GOT3 (cell line): ENCODE measurements at regions not wholly inside any gene's neighbourhood (a gene's known extent, or its start where the extent isn't known, plus 50 kb on each side); places are given as distances from the start of the nearest gene placed in this dataset.
"Not testable (repeated sequence)": the region's sequence is repeated elsewhere in the genome, so short reads cannot be mapped to it uniquely, and the experiment has no call there.

Experiments used
- DNase-seq: peaks from one replicate; lab custom pipeline; 2025; ENCODE audit warnings: mixed read lengths; lab: John Stamatoyannopoulos, UW

- DNase-seq, result no peak
Measured at GRCh38 chr19:13712767-13713201, 51.5 kb upstream of the MRI1 start.

GRCh38 chr19:13707915-13708314, 56.4 kb upstream of the MRI1 start:
- DNase-seq, result no peak

DNA sequence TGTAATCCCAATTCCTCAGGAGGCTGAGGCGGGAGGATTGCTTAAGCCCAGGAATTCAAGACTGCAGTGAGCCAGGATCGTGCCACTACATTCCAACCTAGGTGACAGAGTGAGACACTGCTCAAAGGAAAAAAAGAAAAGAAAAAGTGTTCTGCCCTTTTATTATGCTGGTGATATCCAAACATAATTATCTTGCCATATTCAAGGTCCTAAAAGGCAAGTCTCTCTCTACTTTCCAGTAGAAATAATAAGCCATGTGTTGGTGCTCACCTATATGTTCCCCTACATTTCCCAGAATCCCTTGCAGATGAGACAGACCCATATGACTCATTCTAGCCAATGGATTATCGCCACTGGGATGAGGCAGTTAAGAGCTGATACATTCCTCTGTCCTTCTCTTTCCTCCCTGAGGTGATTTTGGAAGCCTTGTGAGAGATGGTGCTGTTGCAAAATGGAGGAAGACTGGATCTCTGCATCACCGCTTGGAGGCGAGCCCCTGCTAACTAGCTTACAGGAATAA, 58.3 kb upstream of the MRI1 start:
- no peak for DNase-seq

GRCh38 chr19:13705201-13705600, 59.1 kb upstream of the MRI1 start:
- DNase-seq, result no peak

DNA sequence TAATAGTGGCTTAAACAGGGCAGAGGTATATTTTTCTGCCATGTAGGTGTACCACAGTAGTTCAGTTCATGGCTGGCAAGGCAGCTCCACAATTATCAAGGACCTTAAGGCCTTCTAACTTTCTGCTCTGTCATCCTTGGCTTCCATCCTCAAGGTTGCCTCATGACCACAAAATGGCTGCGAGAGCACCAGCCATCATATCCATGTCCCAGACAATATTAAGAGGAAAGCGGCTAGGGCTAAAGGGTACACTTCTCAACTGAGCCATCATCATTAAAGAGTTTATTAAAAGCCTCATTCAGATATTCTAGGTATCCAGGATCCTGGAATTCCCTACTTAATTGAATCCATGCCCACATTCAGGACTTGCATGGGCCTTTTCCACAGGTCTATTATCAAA, 62.7 kb upstream of the MRI1 start:
- DNase-seq, result no peak

DNA sequence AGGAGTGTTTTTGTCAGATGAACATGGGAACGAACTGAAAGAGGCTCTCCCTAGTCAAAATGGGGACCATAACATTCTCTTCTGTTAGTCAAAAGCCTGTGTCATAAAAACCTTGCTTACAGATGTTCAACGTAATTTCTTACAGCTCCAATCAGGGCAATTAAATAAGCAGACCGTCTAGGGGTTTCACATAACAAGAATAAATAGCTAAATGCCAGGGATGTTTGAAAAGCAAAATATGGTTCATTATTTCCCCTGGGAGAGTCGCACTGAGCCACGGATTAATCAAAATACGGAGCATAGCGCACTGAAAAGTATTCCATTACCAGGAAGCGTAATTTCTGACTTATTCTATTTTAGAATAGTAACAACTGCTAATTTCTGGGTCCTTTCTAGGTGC, 63.7 kb upstream of the MRI1 start:
- no peak for DNase-seq

GRCh38 chr19:13699786-13700185, 64.5 kb upstream of the MRI1 start:
- no peak for DNase-seq

DNA sequence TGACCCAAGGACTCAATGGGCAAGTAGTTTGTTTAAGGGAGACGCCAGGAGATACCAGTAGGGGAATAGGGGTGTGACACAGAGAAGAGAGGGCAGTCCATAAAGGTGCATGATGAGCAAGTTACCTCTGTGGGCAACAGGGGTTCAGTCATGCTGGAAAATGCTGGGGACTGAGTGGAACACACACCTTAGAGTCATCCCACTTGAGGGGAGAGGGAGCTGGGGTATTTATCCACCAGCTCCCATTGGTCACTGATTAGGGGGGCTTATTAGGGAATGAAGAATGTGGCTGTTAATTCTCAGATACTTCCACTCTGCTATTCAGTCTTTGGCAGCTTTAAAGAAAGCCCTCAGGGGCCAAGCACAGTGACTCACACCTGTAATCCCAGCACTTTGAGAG, 67.5 kb upstream of the MRI1 start:
- no peak for DNase-seq

DNA sequence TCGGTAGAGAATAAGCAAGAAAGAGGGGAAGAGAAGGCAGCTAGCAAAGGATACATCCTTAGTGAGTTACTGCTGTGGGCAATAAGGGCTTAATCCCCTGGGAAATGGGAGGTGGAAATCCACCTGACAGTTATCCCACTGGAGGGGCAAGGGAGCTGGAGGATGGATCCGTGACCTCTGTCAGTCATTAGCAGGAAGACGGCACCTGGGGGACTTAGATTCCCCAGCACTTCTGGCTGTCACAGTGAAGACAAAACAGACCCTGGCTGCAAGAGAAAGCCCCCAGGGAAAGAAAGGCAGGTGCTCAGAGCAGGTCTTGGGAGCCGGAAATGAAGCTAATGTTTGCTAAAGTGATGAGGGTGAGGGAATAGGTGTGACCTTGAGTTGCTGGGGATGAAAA, 70.4 kb upstream of the MRI1 start:
- DNase-seq, result no peak

DNA sequence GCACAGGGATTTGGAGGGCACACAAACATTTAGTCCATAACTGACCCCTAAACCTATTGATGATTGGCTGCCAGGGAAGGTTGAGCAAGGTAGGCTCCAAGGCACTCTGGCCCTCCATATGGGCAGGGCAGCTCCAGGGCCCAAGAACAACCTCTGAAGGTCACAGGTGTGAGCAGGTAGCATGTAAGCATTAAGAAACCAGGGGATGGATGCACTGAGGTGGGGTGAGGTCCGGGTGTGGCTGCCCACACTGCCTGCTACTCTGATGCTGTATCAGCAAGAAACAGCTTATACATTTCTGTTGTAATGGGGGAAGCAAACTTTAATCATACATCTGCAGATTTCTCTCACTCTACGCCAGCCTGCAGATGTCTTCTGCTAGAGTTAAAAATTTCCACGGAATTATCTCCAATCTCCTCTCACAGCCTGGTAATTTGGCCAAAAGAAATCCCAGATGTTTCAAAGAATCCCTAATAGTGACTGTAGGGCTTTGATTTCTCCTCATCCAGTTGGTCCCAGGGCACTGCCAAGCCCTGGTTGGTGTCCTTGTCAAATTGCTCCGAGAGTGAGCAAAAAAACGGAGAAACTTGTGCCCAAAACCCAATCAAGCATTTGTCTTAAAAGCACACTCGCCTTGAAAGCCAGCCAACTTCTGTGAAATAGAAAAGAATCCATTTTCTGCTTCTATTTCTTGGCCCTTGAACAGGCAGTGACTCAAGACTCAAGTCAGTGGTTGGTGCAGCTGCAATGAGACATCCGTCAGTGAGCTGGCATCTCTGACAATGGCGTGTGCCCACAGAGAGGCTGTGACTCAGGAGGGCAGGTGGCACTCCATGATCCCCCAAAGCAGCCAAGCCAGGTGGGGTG, 72.5 kb upstream of the MRI1 start:
- peak; percentile 12 for DNase-seq

DNA sequence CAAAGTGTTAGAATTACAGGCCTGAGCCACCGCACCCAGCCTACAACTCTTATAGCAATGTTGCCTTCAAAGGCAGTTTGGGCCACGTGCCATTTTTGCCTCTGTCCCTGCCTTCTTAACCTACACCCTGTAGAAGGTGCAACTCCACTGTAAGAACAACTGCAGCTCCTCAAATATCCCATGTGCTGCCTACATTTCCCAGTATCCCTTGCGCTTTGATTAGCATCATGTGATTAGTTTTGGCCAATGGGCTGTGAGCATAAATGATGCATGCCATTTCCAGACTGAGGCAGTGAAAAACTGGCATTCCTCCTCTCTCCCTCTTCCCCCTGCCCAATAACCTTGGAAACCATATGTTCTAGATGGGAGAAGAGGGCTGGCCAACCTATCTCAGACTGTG, 75.2 kb upstream of the MRI1 start:
- DNase-seq, result no peak

DNA sequence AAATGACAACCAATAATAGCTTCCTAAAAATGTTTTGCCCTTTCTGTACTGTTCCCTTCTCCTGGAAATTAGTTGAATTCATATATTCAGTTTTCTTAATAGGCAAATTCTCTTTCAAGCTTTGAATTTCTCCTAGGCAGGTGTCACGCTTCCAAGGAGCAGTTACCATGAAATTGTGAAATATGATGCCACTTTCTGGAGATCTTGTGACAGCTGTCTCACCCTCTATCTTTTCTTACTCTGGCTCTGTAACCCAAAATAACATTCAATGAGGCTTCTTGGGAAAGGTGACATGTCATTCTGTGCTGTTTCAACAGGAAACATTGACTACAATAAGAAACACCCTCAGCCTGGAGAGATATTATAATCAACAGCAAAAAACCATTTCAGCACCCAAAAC, 80.3 kb upstream of the MRI1 start:
- DNase-seq, result no peak

DNA sequence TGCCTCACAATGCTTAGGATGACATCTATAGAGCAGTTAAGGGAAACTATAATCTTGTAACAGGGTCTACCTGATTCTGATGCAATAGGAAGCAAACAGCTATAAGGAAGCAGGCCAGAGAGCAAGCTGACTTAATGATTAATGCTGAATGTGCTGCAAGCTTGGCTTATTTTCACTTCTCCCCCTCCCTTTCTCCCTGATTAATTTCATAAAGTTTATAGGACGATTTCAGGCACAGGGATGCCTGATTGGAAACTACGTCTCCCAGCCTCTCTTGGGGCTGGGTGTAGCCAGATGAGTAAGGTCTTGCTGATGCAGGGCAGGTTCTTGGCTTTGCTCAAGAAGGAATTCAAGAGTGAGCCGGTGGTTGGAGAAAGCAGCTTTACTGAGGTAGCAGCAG, 82.8 kb upstream of the MRI1 start:
- peak; percentile 15 for DNase-seq

DNA sequence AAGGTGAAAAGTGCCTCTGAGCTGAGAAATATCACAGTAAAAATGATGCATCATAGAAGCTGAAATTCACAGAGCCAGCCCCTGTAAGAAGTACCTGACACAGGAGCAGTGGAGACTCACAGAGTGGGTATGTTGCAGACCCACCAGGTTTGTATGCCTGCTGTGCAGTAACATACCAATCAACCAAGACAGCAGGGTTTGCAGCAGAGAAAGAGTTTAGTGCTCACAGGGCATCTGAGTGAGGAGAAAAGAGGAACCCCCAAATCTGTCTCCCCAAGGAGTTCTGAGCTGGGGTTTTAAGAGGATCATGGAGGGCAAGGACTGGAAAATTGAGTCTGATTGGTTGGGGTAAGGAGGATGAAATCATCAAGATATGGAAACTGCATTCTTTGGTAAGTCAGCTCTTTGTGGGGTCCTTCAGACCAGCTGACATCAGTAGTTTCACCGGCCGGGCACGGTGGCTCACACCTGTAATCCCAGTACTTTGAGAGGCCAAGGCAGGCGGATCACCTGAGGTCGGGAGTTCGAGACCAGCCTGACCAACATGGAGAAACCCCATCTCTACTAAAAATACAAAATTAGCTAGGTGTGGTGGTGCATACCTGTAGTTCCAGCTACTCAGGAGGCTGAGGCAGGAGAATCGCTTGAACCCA, 83.5 kb upstream of the MRI1 start:
- not testable (repeated sequence) for DNase-seq

- DNase-seq, result not testable (repeated sequence)
Measured at GRCh38 chr19:13676967-13677366, 87.4 kb upstream of the MRI1 start.

DNA sequence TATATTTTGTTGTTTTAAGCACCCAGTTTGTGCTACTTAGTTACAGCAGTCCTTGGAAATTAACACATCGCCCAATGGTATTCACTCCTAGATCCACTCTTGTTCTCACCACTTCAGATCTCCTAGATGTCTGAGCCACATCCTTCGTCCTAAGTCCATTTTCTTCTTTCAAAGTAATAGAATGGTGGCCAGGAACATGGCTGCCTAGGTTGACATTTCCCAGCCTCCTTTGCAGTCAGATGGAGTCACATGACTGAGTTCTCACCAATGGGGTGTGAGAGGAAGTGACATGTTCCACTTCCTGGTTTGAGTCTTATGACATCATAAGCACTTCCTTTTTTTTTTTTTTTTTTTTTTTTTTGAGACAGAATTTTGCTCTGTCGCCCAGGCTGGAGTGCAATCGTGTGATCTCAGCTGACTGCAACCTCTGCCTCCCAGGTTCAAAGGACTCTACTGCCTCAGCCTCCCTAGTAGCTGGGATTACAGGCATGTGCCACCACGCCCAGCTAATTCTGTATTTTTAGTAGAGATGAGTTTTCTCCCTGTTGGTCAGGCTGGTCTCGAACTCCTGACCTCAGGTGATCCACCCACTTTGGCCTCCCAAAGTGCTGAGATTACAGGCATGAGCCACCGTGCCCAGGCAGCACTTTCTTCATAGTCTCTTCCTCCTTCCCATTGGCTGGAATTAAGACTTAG, 91.7 kb upstream of the MRI1 start:
- not testable (repeated sequence) for DNase-seq

- no peak for DNase-seq
Measured at GRCh38 chr19:13670846-13671245, 93.5 kb upstream of the MRI1 start.

GRCh38 chr19:13669780-13670355, 94.5 kb upstream of the MRI1 start:
- DNase-seq, result no peak

DNA sequence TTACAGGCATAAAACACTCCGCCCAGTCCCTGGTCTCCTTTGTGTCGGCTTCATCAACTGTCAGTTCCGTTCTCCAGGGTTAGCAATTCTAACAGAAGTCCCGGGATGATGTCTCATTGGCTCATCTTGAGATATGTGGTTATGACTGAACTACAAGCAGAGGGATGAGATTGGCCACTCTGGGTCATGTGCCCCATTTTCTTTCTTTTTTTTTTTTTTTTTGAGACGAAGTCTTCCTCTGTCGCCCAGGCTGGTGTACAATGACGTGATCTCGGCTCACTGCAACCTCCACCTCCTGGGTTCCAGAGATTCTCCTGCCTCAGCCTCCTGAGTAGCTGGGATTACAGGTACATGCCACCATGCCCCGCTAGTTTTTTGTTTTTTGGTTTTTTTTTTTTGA, 95.4 kb upstream of the MRI1 start:
- no peak for DNase-seq

DNA sequence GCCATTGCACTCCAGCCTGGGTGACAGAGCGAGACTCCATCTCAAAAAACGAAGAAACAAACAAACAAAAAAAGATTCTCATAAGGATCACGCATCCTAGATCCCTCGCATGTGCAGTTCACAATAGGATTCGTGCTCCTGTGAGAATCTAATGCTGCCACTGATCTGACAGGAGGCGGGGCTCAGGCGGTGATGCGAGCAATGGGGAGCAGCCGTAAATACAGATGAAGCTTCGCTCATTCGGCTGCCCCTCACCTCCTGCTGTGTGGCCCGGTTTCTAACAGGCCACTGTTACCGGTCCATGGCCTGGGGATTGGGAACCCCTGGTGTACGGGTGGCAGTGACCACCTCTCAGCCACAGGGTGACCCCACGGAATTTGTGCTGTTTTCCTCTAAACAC, 98.2 kb upstream of the MRI1 start:
- no peak for DNase-seq

- no peak for DNase-seq
Measured at GRCh38 chr19:13665125-13665905, 99.0 kb upstream of the MRI1 start.
